ENCODE measurements at regions not wholly inside any gene's neighbourhood (a gene's known extent, or its start where the extent isn't known, plus 50 kb on each side); places are given as distances from the start of the nearest gene placed in this dataset.

DNA sequence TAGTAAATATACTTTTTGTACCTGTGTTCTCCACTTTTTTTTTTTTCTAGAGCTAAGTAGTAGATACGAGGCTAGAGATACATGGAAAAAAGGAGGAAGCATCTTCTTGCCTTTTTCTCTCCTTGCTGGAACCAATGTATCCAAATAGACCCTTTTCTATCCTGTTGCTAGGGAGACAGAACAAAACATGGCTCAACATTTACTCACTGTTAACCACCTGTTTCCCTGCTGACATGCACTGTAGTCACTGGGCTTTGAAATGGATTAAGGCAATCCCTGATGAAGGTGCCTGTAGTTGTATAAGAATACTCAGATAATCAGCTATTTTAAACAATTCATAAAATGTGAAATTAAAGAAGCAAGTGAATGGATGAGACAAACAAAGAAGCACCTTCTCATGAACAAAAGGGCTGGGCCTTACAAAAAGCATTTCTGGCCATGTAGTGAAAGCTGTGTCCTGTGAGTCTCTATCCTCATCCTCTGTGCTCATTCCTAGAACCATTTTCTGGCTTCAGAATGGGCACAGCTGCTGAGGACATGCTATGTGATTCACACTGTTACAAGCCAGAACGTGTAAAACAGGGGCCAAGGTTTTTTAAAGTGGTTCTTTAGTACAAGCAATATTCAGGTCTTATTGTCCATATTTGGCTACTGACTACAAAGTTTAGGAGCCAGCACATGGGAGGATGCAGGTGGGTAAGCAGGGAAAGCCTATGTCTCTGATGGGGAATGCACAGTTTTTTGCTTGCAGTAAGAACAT lies 100.4 kb upstream of the NDN start:
- TF ChIP-seq, protein P1, sequence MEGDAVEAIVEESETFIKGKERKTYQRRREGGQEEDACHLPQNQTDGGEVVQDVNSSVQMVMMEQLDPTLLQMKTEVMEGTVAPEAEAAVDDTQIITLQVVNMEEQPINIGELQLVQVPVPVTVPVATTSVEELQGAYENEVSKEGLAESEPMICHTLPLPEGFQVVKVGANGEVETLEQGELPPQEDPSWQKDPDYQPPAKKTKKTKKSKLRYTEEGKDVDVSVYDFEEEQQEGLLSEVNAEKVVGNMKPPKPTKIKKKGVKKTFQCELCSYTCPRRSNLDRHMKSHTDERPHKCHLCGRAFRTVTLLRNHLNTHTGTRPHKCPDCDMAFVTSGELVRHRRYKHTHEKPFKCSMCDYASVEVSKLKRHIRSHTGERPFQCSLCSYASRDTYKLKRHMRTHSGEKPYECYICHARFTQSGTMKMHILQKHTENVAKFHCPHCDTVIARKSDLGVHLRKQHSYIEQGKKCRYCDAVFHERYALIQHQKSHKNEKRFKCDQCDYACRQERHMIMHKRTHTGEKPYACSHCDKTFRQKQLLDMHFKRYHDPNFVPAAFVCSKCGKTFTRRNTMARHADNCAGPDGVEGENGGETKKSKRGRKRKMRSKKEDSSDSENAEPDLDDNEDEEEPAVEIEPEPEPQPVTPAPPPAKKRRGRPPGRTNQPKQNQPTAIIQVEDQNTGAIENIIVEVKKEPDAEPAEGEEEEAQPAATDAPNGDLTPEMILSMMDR (IDR thresholded peaks at IDR 0.05), result no peak
- TF ChIP-seq SIN3A (IDR thresholded peaks at IDR 0.05; ENCODE audit: borderline replicate concordance, insufficient read depth, low read depth, low read length) (no peak), POLR2AphosphoS5 (IDR thresholded peaks at IDR 0.05; ENCODE audit: low read depth, low read length) (no peak), REST (IDR thresholded peaks at IDR 0.05; ENCODE audit: insufficient read depth in 1 of 2, low read depth in 2 of 2, low read length in 1 of 2) (no peak), TCF7L2 (IDR thresholded peaks at IDR 0.05; ENCODE audit: low read depth, low read length) (no peak)
